NB4 (cell line): ENCODE measurements at regions not wholly inside any gene's neighbourhood (a gene's known extent, or its start where the extent isn't known, plus 50 kb on each side); places are given as distances from the start of the nearest gene placed in this dataset.
"Not testable (repeated sequence)": the region's sequence is repeated elsewhere in the genome, so short reads cannot be mapped to it uniquely, and the experiment has no call there.

Source experiments
- MYC ChIP-seq: IDR thresholded peaks from 2 replicates; pipeline ENCODE4 v1.6.1; 2011; ENCODE audit warnings: low read depth, low read length
- POLR2A ChIP-seq: IDR thresholded peaks from 2 replicates; pipeline ENCODE4 v1.6.1; 2011; ENCODE audit warnings: mild to moderate bottlenecking; ENCODE audit not compliant: insufficient read length; ENCODE audit errors: extremely low read depth
- TF ChIP-seq, protein P1 (sequence below): IDR thresholded peaks from one replicate; pipeline ENCODE4 v1.5.1; 2012; ENCODE audit warnings: low read depth, low read length

DNA sequence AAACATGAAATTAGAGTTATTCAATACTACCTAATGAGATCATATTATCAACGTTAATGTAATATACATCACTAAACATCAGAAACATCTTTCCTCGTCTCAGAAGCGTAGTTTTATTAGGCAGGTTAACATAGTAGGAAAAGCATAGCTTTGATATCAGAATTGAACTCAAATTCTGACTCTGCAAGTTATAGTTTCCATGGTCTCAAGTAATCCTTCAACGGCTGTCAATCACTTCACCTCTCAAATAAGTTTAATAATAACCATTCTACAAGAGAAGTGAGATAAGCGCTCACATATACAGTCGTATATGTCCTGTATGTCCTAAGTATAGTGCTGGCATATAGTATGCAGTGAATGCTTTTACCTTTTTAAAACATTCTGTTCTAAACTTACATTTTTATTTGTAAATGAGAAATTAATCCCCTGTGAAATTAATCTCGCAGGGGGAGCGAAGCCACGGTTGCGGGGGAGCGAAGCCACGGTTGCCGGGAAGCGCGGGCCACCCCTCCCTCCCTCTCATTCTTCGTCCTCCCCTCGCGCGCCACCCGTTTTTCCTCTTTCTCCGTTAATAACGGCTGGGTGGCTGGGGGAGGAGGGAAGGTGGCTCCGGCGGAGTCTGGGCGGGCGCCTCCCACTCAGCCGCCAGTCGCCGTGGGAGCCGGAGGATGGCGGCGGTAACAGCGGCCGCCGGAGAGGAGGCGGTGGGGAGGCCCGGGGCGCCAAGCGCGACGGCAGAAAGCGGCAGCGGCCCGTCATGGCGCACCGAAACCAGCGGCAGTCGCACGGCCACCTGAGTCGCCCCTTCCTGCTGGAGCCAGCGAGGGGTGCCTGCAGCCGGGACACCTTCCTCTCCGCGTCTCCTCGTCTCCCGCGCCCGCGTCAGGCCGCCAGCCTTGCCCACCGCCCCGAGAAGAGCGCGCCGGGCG lies 163.8 kb downstream of the KBTBD2 start:
- not testable (repeated sequence) for TF ChIP-seq POLR2A, MYC
- TF ChIP-seq, protein P1, sequence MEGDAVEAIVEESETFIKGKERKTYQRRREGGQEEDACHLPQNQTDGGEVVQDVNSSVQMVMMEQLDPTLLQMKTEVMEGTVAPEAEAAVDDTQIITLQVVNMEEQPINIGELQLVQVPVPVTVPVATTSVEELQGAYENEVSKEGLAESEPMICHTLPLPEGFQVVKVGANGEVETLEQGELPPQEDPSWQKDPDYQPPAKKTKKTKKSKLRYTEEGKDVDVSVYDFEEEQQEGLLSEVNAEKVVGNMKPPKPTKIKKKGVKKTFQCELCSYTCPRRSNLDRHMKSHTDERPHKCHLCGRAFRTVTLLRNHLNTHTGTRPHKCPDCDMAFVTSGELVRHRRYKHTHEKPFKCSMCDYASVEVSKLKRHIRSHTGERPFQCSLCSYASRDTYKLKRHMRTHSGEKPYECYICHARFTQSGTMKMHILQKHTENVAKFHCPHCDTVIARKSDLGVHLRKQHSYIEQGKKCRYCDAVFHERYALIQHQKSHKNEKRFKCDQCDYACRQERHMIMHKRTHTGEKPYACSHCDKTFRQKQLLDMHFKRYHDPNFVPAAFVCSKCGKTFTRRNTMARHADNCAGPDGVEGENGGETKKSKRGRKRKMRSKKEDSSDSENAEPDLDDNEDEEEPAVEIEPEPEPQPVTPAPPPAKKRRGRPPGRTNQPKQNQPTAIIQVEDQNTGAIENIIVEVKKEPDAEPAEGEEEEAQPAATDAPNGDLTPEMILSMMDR = not testable (repeated sequence)
